Right lung (tissue), 2 donors: ENCODE measurements at regions not wholly inside any gene's neighbourhood (a gene's known extent, or its start where the extent isn't known, plus 50 kb on each side); places are given as distances from the start of the nearest gene placed in this dataset.

Experiments
- DNase-seq, 2 donors: peaks; one replicate each; pipeline ENCODE4 v3.0.0-alpha.2; 2013

DNA sequence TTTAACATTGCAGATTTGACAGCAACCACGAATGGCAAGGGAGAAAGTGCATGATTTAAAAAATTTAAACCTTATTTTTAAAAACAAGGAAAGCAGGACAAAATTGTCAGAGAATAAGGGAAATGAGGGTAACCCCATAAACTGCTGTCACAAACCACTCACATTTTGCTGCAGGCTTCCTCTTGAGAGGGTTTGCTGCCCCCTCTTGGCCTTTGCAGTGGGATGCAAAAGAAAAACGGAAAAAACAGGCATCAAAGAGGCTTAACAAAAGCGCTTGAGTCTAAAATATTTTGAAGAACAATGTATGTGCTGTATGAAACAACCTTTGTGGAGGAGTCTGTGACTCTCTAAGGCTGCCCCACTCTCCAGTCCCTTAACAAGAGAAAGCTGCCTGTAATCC, 91.6 kb downstream of the TMX3 start:
- DNase-seq: peak; percentile 39 to 55

DNA sequence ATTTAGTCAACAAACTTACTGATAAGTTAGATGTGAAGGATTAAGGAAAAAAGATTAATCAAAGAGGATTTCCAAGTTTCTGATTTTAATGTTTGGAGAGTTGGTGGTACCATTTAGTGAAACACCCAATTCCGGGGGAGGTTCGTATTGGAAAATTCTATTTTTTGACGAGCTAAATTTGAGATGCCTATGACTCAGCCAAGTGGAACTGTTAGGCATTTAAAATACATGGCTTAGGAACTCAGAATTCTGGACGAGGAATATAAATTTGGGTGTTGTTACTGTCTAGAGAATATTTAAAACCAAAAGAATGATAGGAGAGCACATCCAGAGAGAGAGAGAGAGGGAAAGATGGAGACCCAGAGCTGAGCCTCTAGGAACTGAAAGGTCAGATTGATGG, 103.6 kb downstream of the TMX3 start:
- DNase-seq: no peak

DNA sequence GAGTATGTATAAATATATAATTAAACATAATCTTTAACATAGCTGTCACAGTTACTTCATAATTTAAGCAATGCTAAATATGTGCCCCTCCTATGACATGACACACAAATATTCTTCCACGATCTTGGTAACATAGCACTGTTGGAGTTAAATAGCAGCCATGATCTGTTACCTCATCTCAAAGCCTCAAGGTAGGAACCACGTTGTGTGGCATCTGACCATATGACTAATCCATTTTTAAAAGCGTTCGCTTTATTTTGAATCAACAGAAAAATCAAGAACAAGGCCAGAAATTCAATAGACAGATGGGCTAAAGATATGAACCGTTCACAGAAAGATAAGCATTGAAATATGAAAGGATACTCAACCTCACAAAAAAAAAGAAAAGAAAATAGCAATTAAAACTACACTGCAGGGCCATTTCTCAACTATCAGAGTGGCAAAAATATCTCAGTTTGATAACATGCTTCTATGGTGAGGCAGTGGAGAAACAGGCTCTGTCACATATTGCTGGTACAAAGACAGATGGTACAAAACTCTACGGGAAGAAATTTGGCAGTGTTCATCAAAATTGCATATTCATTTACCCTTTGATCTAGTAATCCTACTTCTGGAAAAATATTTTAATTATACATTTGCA, 105.9 kb downstream of the TMX3 start:
- DNase-seq: no peak

DNA sequence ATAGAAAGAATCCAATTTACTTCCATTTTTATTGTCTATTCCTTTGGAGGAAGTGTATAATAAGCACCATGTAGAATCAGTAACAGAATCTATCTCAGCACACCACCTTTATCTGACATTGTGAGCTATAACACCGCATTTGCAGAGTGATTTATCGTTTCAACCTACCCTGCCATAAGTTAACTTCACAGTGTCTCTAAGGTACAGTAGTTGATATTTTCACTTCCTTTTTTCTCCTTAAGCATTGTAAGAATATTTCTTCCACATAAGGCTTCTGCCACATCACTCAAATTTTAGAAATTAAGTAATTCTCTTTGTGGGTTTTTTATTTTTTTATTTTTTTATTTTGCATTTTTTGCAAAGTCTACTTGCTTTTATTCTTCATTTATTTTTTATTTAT, 107.1 kb downstream of the TMX3 start:
- no peak for DNase-seq

DNA sequence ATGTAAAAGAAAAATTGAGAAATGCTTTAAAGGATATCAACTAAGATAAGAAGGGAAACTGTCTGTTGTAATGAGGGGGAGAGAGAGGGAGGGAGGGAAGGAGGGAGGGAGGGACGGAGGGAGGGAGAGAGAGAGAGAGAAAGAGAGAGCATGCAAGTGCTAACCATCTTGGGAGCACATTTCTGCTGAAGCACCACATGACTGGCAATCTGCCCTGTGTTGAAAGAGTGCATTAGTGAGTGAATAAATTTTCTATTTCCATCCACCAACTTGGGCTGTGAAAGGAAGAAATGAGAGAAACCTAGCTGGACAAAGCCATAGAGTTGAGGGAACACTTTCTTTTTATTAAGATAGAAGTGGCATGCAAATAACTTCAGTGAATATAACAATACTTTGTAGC, 110.7 kb downstream of the TMX3 start:
- no peak for DNase-seq

DNA sequence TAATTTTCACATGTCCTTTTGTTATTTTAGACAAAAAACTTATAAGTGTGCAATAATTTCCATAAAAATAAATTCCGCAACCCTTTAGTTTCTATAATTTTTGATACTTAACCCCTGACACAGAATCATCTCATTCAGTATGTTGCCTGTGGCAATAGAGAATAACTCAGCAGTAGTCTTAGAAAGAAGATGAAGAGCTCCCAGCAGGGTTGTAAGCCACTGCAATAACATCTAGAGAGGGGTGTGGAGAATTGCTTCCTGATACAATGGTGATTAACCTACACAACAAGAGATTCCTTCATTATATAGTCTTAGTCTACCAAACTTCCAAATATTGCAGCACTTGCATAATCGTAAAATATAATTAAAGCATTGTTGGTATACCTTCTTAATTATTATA, 118.9 kb downstream of the TMX3 start:
- DNase-seq: no peak

DNA sequence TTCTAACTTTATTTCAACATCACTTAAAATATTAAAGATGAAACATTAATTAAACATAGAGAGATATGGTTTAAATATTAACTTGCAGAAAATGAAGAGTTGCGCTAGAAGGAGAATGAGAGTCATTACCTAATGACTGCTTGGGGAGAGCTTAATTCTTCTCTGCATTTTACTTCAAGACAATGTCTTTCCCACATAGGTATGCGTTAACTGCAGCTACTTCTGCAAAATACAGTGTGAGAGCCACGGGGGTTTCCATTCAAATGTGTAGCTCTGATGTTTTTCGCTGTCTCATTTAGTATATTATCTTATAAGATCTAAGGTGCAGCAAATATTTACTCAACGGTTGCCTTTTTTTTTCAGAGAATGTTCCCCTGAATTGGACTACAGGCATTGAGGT, 126.7 kb downstream of the TMX3 start:
- no peak for DNase-seq

DNA sequence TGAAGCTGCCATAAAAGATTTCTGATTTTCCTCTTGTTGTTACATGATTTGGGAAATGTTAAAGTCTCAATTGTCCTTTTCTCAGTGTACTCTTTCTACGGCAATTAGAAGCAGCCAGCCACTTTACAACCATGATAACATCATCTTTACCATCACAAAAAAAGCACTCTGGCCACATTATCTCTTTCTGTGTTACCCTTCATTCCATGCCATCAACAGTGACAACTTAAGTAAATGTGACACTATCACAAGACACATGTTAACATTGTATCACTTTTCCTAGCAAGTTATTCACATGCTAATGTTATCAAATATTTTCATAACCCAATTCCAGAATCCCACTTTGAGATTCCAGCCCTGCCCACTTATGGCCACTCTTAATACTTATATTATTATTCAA, 131.2 kb downstream of the TMX3 start:
- no peak for DNase-seq

DNA sequence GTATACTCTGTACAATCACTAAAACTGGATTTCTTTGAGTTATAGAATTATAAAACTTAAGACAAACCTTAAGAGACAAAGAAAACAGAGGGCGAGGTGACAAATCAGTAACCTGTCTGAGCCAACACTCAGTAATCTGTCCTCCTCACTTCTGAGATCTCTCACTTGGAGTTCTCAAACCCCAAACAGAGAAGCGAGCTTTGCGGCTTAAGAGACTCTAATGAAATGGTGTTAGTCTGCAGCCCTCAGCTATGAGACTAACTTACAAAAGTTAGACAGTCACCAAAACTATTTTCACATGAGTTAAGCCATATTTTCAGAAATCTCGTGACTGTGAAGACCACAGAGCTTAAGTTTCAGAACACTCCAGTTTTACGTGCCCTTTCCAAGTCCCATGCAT, 140.6 kb downstream of the TMX3 start:
- DNase-seq: no peak

DNA sequence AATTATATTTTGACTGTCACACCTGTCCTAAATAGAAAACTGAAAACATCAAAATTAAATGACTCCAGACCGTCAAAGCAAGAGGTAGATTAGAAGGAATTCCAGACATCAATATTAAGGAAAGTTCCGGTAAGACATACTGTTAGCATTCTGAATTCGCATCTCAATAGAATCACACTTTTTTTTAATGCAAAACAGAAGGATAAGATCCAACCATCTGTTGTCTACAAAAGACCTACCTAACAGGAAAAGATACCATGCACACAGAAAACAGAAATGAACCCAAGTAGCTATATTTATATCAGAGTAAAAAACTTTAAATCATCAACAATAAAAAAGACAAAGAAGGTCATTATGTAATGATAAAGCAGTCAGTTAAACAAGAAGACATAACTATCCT, 145.0 kb downstream of the TMX3 start:
- no peak for DNase-seq

DNA sequence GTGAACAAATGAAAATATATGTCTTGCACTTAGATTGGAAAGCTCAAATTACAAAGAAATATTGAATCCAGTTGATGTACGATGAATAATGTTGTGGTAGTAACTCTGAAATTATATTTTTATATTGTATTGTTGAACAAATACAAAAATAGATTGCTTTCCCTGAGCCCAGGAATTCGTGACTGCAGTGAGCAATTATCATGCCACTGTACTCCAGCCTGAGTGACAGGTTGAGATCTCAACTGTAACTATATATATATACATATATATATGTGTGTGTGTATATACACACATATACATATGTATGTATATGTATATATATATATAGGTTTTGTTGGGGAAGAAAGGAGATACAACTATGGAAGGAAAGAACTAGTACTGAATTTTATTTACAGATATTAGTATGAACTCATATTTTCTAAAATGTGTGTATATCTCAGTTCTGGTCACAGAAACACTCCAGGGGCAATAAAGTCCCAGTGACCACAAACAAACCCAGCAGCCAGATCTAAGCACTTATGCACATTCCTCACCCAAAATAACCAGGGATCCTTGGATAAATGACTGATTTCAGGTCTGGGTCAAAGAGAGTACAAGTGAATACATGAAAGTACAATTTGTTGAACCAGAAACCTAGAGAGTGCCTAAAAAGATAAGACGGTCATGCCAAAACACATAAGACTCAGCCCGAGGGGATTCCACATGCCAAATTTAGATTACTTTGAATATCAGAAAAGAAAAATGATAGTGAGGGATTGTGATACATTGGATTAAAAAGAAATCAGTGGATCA, 146.3 kb downstream of the TMX3 start:
- no peak for DNase-seq

DNA sequence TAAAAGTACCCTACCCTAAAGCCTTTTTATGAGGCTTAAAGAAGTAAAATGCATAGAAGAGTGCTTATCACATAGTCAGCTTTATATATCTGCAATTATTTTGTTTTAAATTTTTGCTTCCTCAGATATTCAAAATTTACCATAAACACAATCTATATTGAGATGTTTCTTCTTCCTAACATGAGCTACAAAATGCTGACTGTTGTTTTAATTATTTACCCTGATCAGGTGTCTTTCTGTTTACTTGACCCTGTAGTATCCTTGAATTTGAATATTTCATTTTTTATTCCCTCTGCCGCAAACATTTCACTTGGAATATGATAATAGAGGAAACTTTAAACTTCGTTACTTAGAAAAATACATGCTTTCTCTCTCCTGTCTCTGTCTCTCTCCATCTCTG, 147.9 kb downstream of the TMX3 start:
- DNase-seq: no peak

DNA sequence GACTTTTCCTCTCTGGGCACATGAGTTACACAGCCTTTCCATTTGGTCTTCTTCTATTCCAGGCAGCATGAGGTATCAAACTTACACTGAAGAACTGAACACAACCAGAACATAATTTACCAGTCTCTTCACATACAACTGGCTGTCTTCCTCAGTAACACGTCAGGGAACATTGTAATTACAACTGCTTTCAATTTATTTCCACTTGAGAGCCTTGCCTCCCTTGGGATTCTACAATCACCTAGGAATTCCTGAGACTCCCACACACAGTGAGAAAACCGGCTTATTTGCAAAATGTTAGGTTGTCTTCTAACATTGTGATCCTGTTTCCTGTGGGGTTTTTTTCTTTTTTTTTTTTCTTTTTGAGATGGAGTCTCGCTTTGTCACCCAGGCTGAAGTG, 149.9 kb downstream of the TMX3 start:
- no peak for DNase-seq

DNA sequence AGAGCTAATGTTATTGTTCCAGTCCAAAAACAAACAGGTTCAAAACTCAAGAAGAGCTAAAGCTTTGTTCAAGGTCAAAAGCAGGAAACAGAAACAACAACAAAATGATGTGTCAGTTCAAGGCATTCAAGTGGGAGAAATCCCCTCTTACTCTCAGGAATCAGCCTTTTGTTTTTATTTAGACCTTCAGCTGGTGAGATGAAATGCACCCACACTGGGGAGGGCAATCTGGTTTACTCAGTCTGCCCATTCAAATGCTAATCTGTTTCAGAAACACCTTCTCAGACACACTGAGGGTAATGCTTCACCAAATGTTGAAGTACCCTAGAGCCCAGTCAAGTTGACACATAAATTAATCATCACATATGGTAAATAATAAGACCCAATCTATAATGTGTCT, 150.6 kb downstream of the TMX3 start:
- no peak for DNase-seq

DNA sequence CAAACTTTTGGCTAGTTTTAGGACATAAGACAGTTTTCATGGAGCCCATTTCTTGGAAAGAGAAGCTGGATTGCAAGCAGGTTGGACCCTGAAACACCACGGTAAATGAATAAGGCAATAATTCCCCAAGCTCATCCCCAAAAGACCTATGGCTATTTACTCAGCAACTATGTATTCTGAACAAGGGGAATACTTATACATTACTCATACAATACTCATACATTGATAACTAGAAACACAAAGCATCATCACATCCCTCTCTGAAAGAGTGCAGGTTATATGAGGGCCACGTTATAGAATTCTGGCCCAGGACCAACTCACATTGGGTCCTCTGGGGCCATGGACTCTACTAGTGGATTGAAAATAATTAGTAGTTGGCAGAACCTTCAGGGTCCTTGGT, 154.8 kb downstream of the TMX3 start:
- DNase-seq: no peak

DNA sequence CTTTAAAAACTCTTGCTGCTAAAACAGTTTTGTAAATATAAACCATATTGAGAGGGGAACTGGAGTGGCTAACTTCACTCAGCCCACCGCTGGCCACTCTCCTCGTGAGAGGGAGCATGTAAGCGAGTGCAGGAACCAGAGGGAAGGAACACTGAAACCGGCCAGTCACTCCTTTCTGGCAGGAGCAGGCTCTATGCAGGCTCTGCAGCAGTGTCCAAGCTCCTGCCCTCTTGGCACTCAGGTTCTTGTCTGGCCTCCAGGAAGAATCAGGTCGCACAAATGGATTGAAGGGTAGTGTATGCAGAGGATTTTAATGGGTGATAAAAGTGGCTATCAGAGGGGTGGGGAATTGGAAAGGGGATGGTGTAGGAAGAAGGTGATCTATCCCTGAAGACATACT, 157.7 kb downstream of the TMX3 start:
- DNase-seq: no peak

DNA sequence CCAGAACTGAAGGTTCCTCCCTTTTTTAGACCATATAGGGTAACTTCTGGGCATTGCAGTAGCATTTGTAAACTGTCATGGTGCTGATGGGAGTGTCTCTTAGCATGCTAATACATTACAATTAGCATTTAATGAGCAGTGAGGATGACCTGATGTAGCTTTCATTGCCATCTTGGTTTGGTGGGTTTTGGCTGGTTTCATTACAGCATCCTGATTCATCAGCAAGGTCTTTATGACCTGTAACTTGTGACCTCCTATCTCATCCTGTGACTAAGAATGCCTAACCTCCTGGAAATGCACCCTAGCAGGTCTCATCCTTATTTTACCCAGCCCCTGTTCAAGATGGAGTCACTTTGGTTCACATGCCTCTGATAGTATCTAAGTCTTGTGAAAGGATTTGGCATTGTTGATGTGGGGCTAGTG, 159.0 kb downstream of the TMX3 start:
- DNase-seq: no peak

DNA sequence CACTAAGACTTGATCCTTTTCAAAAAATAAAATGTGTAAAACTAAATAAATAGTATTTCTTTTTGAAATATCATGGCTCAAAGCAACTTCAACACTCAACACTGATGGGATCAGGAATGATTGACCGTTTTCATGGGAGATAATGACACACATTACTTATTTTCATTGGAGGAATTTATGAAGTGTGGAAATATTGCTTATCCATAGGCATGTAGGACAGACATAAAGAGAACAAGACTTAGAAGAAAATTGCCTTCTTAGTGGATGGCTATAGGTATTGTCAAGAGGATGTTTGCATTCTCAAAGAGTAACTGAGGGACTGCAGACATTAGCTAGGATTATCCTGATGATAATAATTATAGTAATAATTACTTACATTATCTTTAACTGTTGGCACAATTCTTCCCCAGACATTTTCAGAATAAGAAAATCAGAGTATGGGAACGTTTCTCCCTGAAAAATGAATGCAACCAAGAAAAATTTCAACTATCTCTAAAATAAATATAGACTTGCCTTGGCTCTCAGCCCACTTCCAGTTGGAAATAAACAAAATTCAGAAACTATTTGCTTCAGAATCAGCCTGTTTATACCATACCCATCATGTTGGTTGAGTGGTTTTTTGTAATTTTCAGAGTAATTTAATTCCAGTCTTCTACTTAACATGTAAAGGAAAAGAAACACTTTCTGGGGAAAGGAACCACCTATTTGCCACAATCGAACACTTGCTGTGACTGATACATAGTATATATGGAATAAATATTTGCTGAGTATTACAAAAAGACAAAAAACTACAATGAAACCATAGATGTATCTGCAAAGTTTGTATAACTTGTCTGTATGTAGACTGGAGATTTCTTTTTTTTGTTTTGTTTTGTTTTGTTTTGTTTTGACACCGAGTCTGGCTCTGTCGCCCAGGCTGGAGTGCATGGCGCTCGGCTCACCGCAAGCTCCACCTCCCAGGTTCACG, 165.7 kb downstream of the TMX3 start:
- peak; percentile 12 to 18 for DNase-seq

DNA sequence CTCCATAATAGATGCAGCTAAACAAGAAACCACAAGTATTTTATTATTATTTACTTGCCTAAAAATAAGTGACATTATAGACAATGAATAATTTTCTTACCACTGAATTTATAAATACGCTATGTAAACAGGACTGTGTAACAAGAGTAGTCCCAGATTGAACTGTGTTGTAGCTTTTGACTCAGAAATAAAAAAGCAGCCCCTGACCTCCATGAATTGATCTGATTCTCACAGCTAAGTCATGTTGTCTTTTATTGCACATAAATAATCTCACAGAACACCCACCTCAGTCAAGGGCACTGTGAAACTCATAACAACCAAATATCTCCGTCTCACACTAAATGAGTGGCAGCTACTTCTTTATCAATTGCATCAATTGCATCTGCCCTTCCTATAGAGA, 171.6 kb downstream of the TMX3 start:
- DNase-seq: no peak

DNA sequence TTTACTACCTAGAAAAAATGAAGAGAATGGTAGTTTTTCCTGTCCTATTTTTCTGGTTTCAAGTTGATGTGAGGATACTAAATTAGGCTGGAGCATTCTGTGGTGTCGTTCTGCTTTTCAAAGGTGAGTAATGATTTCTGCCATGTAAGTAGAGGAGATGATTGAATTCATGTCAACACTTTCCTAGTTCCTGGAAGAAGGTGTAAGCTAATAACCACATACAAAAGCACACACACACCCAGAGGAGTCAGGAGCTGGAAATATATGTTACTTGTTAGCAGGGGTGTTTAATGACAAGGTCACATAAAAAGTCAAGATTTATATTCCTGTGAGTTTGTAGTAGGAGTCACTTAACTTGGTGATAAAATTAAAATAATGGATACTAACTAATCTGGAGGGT, 172.1 kb downstream of the TMX3 start:
- no peak for DNase-seq

DNA sequence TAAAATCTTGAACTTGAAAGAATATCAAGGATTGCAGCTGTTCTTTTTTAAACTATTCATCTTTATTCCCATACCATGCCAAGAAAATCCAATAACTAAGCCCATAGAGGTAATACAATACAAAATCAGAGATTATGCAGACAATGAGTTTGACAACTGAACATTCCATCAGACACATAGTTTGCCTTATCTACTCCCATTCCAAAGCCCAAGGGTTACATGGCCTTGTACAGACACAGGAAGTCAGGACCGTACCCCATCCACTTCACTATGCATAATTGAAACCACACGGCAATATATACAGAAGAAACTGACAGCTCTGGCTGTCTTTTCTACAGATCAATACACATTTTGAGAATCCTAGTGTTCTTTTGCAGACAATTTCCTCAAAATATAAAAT, 181.3 kb downstream of the TMX3 start:
- no peak for DNase-seq

DNA sequence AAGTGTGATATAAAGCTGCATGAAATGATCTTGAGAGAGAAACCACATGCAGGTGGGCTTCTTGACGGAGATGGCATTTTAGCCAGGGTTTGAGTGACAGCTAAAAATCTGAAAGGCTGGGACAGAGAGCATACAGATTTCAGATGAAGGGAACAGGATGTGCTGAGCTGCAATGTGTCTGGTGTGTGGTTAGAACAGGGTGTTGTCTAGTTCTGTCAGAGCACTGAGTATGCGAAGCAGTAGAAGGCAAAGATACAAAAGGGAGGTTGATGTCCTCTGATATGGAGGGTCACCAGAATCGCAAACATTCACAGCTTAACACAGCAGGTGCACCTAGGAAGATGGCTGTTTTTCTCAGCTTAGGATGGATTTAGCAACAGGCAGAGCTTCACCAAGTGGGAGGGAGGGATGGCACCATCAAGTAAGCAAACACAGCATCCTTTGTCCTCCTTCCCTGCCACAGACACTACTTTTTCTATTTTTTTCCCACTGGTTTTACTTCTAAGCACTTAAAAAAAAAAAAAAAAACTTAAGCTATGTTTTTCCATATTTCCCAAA, 182.5 kb downstream of the TMX3 start:
- DNase-seq: no peak
